KMS-11 (cell line): ENCODE measurements at regions not wholly inside any gene's neighbourhood (a gene's known extent, or its start where the extent isn't known, plus 50 kb on each side); places are given as distances from the start of the nearest gene placed in this dataset.

ENCODE experiments used
- H2AFZ ChIP-seq: fragments of 200-600 bp; sonication (generic); 2 replicates; pipeline ENCODE4 v1.6.1; 2016; ENCODE audit warnings: antibody characterized with exemption, mixed run types, low read depth
- H3K27ac ChIP-seq: fragments of 200-600 bp; sonication (generic); 2 replicates; pipeline ENCODE4 v1.6.1; 2016; ENCODE audit warnings: mild to moderate bottlenecking, mixed run types
- H3K27me3 ChIP-seq: fragments of 200-600 bp; sonication (generic); 2 replicates; pipeline ENCODE4 v1.6.1; 2017; ENCODE audit warnings: mild to moderate bottlenecking, low read depth, mixed run types, moderate library complexity; ENCODE audit not compliant: insufficient read depth
- H3K36me3 ChIP-seq: fragments of 200-600 bp; sonication (generic); 2 replicates; pipeline ENCODE4 v1.6.1; 2017; ENCODE audit warnings: mild to moderate bottlenecking, mixed run types; ENCODE audit not compliant: insufficient read depth
- H3K4me1 ChIP-seq: fragments of 200-600 bp; sonication (generic); 2 replicates; pipeline ENCODE4 v1.6.1; 2016; ENCODE audit warnings: mild to moderate bottlenecking, low read depth, mixed run types; ENCODE audit not compliant: poor library complexity, severe bottlenecking
- H3K4me2 ChIP-seq: fragments of 200-600 bp; sonication (generic); 2 replicates; pipeline ENCODE4 v1.7.0; 2016; ENCODE audit warnings: mild to moderate bottlenecking, mixed run types
- H3K4me3 ChIP-seq: fragments of 200-600 bp; sonication (generic); IDR thresholded peaks from 2 replicates; pipeline ENCODE4 v1.6.1; 2017; ENCODE audit warnings: low read depth, low read length, mixed read lengths; ENCODE audit not compliant: insufficient read depth
- H3K79me2 ChIP-seq: fragments of 200-600 bp; sonication (generic); 2 replicates; pipeline ENCODE4 v1.6.1; 2016; ENCODE audit warnings: low read depth, mixed run types; ENCODE audit not compliant: insufficient read depth
- H3K9ac ChIP-seq: fragments of 200-600 bp; sonication (generic); 2 replicates; pipeline ENCODE4 v1.6.1; 2016; ENCODE audit warnings: mild to moderate bottlenecking, mixed run types
- H4K20me1 ChIP-seq: fragments of 200-600 bp; sonication (generic); 2 replicates; pipeline ENCODE4 v1.6.1; 2016; ENCODE audit warnings: mild to moderate bottlenecking, mixed run types; ENCODE audit not compliant: insufficient read depth
- CTCF ChIP-seq: fragments of 200-600 bp; sonication (generic); conservative IDR thresholded peaks from 2 replicates; pipeline ENCODE4 v1.6.1; 2017; ENCODE audit warnings: low read depth, mild to moderate bottlenecking, antibody characterized with exemption, low read length, moderate library complexity, mixed read lengths

GRCh38 chr5:169531631-169532030 lies 51.9 kb upstream of the SPDL1 start:
- Histone ChIP-seq H3K4me2 (no peak overlapping the region), H3K27me3 (no peaks in the 10 kb centered on the region), H3K79me2 (no peaks in the 10 kb centered on the region), H3K4me3 (no peak overlapping the region), H3K9ac (no peak overlapping the region), H3K36me3 (no peaks in the 10 kb centered on the region), H3K27ac (no peak overlapping the region), H4K20me1 (no peaks in the 10 kb centered on the region), H2AFZ (no peak overlapping the region), H3K4me1 (no peaks in the 10 kb centered on the region)
- TF ChIP-seq CTCF, result no peak

GRCh38 chr5:169527863-169528262 lies 55.7 kb upstream of the SPDL1 start:
- Histone ChIP-seq H3K9ac (no peak overlapping the region), H3K79me2 (no peaks in the 10 kb centered on the region), H3K4me1 (no peaks in the 10 kb centered on the region), H2AFZ (no peak overlapping the region), H3K4me2 (no peak overlapping the region), H3K4me3 (no peak overlapping the region), H3K27ac (no peak overlapping the region), H3K27me3 (no peaks in the 10 kb centered on the region), H3K36me3 (no peaks in the 10 kb centered on the region), H4K20me1 (no peaks in the 10 kb centered on the region)
- no peak for TF ChIP-seq CTCF

- H3K9ac ChIP-seq, result no peak overlapping the region
- H4K20me1 ChIP-seq, result no peaks in the 10 kb centered on the region
- no peaks in the 10 kb centered on the region for H3K27me3 ChIP-seq
- H2AFZ ChIP-seq, result no peak overlapping the region
- no peaks in the 10 kb centered on the region for H3K4me1 ChIP-seq
- H3K27ac ChIP-seq, result no peak overlapping the region
- no peaks in the 10 kb centered on the region for H3K36me3 ChIP-seq
- no peak for TF ChIP-seq CTCF
- no peak overlapping the region for H3K4me2 ChIP-seq
- H3K79me2 ChIP-seq, result no peaks in the 10 kb centered on the region
- no peak overlapping the region for H3K4me3 ChIP-seq
Measured at GRCh38 chr5:169527066-169527465, 56.5 kb upstream of the SPDL1 start.

GRCh38 chr5:169522851-169523250 lies 60.7 kb upstream of the SPDL1 start:
- H3K4me3 ChIP-seq, result no peak overlapping the region
- H3K9ac ChIP-seq, result no peak overlapping the region
- no peaks in the 10 kb centered on the region for H3K27me3 ChIP-seq
- H3K27ac ChIP-seq, result no peak overlapping the region
- no peaks in the 10 kb centered on the region for H3K79me2 ChIP-seq
- H4K20me1 ChIP-seq, result no peaks in the 10 kb centered on the region
- no peak overlapping the region for H2AFZ ChIP-seq
- TF ChIP-seq CTCF, result no peak
- no peak overlapping the region for H3K4me2 ChIP-seq
- no peaks in the 10 kb centered on the region for H3K4me1 ChIP-seq
- no peaks in the 10 kb centered on the region for H3K36me3 ChIP-seq
